H54 (cell line): ENCODE measurements at regions not wholly inside any gene's neighbourhood (a gene's known extent, or its start where the extent isn't known, plus 50 kb on each side); places are given as distances from the start of the nearest gene placed in this dataset.

Experiments
- DNase-seq: peaks from one replicate; pipeline ENCODE4 v3.0.0; 2011; ENCODE audit warnings: low spot score, mixed read lengths; ENCODE audit not compliant: insufficient read length
- FAIRE-seq: peaks from 3 replicates; lab custom pipeline; 2011; peaks lifted over from hg19 to GRCh38; lab: Jason Lieb, UNC
- POLR2A ChIP-seq: IDR thresholded peaks from 2 replicates; pipeline ENCODE4 v1.6.1; 2011; ENCODE audit warnings: low read depth, mild to moderate bottlenecking, low read length

DNA sequence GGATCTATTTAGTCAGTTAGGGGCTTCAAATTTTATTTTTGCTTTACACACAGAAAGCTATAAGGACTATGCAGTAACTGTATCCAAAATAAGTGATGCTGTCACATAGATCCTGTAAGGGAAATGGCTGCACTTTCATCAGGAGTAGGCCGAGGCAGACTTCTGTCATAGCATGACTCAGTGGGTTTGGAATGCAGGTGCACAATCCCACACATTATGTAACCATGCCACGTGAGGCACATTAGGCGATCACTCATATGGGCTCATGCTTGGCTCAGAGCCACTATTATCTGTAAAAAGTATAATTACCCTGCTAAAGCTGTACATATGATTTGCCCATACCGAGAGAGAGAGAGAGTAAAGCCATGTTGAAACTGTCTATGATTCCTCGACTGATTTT is 1189.4 kb upstream of the EYS start:
- no peak for TF ChIP-seq POLR2A
- DNase-seq, result no peak
- no peak for FAIRE-seq

DNA sequence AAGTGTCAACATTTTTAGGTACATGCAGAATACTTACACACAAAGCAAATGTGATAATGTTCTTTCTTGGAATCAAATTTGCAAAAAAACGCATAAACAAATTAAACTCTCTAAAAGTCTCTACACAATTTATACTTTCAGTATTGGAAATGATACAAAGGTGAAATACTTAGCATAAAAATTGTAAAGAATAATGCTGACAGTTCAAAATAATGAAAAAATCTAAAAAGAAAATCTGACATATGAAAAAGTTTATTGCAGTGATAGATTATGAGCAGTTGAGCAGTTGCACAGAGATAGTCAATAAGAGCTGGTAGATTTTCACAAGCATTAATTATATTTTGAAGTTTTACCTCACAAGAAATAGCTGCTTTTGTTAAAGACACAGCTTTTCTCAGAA is 1176.4 kb upstream of the EYS start:
- FAIRE-seq (no peak), DNase-seq (no peak)
- no peak for TF ChIP-seq POLR2A

DNA sequence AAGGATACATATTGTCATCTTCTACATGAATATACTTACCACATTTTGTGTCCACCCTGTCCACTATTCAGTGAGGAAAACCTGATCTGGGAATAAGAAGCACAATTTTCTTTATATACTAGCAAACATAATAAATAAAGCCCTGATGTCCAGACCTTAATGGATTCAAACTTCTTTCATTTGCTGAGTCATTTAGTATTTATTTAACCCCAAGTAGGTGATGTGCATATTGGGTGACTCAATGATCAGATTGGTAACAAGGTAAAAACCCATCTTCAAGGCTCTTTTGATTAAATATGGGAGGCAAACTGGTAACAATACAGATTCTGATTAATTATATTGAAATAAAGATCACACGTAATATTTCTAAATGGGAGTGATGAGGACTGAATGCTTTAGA is 1159.8 kb upstream of the EYS start:
- FAIRE-seq, result no peak

DNA sequence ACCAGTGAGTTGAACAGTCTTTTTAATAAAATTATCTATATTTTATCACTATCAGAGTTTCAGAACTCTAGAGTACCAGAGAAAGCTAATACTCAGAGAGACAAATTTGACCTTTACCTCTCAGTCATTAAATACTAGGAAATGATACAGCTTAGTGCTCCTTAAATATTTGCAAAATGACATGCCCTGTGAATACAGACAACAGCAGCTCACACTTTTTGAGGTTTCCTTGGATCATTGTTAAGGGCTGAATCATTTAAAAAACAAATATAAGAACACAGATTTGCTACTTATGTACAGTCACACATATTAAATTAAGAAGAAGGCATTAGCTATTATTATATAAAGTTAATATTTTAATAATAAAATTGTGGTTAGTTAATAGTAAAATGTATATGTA is 1158.7 kb upstream of the EYS start:
- no peak for TF ChIP-seq POLR2A
- FAIRE-seq (peak; percentile 61), DNase-seq (no peak)

More for the DNA sequence above, 1159.8 kb upstream of the EYS start:
- no peak for TF ChIP-seq POLR2A
- DNase-seq, result no peak

DNA sequence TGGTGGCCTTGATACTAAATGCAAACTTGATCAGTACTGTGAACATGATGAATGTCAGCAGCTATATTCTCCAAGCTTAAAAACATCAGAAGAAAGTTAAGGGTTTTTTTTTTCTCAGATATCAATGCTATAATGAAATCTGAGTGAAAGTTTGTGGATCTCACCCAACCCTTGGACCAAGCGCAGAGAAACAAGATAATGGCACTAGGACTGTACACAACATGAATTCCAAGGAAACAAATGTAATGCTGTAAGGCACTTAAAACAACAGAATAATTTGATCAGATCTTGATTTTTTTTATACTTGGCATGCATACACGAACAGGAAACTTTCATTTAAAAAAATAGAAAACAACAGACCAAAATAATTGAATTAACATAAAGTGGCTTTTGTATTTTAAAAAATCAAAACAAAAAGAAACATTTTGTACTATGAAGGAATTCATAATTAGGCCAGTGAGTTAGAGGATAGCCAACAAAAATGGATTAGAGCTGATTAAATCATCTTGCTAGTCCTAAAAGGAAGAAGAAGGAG is 1154.0 kb upstream of the EYS start:
- no peak for DNase-seq
- FAIRE-seq, result no peak
- TF ChIP-seq POLR2A, result no peak

DNA sequence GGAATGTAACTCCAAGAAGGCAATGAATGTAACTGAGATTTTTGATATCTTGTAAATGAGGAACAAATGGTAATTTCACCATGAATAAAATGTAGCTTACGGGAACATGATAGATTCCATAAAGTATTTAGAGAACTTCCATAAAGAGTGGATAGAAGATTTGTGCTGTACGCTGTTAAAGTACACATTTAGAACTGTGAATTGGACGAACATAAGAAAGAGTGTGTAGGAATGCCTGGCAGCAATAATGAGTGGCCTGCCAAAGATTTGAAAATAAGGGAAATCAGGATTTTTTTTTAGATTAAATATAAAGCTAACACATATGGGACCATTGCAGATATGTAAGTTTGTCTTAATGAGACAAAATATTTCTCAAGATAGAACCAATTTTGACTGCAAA is 1153.3 kb upstream of the EYS start:
- FAIRE-seq (no peak), DNase-seq (no peak)
- TF ChIP-seq POLR2A, result no peak

DNA sequence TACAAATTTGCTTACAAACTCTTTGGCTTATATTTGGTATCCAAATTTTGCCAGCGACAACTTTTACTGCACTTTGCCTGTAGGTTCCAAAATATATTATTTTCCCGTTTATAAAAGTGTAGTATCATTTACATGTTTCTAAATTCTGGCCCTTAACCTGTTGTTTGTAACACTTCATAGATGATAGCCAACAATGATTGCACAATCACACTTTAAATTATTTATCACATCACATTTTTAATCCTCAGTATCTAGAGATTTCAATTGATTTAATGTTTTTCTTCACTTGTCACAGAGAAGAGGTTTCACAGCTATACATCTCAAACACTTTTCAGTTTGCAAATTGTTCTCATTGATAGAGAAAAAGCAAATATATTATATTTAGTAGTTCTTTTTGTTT is 1151.2 kb upstream of the EYS start:
- FAIRE-seq, result no peak
- no peak for TF ChIP-seq POLR2A
- no peak for DNase-seq

DNA sequence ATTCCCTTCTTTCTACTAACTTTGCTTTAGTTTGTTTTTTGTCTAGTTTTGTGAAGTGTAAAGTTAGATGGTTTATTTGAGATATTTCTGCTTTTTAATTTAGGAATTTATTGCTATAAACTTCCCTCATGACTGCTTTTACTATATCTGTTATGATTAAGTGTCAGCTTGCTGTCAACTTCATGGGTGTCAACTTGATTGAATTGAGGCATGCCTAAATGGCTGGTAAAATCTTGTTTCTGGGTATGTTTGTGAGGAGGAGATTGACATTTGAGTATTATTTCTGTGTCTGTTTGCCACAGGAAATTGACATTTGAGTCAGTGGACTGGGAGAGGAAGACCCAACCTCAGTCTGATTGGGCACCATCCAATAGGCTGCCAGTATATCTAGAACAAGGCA is 1147.0 kb upstream of the EYS start:
- no peak for TF ChIP-seq POLR2A
- DNase-seq (no peak), FAIRE-seq (no peak)

DNA sequence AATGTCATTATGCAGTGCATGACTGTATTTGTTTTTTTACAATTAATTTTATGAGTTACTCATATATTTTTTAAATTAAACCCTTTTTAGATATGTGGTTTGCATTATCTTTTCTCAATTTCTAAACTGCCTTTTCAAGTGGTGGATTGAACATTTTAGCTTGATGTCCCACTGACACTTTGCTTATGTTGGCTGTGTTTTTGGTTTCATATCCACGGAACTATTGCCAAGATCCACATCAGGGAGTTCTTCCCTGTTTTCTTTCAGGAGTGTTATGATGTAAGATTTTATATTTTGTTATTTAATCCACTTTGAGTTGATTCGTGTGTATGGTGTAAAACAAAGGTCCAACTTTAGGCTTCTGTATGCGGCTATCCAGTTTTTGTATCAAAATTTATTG is 1144.9 kb upstream of the EYS start:
- FAIRE-seq (no peak), DNase-seq (no peak)
- TF ChIP-seq POLR2A, result no peak

DNA sequence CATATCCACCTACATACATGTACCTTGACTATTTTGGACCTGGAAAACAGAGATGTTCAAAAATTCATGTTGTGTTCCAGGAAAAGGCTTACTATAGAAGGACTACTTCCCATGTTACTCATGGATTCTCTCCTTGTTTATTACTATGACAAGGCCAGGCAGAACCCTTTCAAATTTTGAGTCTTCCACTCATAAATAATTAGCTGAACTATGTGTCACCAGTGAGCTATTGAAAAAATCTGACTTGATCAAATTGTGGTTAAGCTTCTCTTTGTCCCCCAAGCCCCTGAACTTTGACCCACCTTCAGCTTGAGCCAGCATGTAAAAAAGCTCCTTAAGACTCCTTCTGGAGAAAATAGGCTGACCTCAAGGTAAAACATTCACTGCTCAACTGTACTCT is 1142.8 kb upstream of the EYS start:
- no peak for FAIRE-seq
- DNase-seq, result no peak
- no peak for TF ChIP-seq POLR2A

DNA sequence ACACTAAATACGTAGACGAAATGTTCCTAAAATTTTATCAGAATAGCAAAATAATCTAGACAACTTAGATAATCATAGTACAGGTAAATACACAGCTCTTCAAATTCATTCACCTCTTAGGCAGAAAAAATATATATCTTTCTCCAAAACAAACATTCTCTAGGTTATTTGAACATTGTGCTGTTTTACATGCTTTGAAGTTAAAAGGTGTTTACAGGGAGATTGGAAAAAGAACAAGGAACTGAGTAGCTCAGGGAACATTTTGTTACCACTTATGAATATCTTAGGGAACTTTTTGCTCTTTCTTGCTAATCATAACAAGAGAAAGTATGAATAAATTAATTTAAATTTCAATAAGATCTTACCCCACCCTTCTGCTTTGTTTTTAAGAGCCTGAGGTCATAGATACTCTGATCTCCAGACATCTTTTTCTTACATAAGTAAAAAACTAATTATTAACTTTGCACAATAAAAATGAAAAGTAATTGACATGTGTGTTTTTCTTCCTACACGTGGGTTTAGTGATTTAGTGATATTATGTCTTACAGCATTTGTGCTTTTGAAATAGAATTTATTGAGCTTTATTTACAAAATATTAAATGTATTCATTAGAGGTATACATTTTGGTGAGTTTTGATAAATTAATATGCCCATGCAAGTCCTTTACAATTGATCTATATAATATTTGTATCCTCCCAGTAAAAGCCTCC is 1141.4 kb upstream of the EYS start:
- no peak for FAIRE-seq

DNA sequence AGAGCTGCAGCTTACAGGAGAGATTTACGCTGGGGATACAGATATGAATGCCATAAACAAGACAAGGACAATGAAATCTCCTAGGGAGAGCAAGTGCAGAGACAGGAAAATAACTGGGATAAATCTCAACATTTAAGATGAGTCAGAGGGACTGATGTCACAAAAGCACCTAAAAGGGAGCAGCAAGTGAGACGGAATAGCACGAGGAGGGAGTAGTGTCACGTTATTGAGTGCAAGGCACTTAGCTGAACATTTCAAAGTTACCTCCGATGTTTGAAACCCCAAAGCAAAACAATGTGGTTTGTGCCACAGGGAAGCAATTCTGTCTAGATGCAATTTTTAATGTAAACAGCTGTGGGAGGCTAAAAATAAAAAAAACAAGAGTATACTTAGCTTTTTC is 1131.7 kb upstream of the EYS start:
- FAIRE-seq (no peak), DNase-seq (no peak)
- no peak for TF ChIP-seq POLR2A

More for the DNA sequence above, 1141.4 kb upstream of the EYS start:
- no peak for DNase-seq
- TF ChIP-seq POLR2A, result no peak

DNA sequence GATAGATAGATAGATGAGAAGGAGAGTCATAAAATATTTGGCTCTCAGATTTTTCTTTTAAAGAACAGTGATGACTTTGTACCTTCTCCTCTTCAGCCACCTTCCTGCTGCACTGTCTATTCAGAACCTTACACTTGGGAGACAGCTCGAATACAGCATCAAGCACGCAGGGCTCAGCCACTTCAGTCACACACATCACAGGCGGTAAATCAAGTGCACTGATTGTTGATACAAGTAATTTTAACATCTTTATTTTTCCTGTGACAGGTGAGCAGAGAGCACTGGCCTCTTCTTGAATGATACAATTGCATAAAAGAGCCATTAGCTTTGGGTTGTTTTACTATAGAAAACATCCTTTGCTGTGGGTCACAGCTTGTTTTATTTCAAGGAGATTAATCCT is 1118.5 kb upstream of the EYS start:
- no peak for TF ChIP-seq POLR2A
- DNase-seq, result no peak

DNA sequence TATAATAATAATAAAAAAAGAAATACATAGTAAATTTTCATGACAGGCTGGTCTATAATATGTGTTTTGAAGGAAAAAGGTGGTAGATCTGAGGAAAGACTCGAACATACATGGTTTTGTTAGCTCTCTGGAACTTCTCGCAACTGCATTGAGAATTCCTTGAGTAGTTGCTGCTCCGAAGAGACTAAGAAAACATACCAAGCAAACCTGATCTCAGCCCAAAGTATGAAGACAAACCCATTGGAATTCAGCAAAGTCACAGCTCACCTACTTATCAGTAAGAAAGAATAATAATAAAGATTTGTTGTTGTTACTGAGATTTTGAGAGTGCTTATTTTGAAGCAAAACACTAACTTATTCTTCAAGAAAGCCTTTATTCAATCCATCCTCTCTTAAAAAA is 1107.1 kb upstream of the EYS start:
- FAIRE-seq (no peak), DNase-seq (no peak)
- TF ChIP-seq POLR2A, result no peak

More for the DNA sequence above, 1118.5 kb upstream of the EYS start:
- FAIRE-seq, result no peak

DNA sequence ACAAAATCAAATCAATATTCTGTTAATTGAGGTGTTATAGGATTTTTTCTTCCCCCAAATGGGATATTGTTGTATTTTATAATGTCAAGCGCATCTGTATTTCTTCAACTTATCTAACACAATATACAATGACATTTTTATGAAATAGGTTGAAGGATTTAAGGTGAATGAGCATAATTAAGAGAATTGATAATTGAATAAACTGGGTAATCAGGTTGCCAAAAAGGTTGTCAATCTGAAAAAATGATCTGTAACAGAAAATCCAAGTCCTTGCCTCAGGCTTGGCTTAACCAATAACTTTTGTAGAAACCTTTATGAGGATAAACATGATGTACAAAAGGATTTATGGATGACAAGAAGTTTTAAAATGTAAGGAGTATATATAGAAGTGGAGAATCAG is 1101.7 kb upstream of the EYS start:
- FAIRE-seq (no peak), DNase-seq (no peak)
- no peak for TF ChIP-seq POLR2A
